GM12891 (cell line): ENCODE measurements at regions not wholly inside any gene's neighbourhood (a gene's known extent, or its start where the extent isn't known, plus 50 kb on each side); places are given as distances from the start of the nearest gene placed in this dataset.

Experiments
- DNase-seq: peaks from one replicate; pipeline ENCODE4 v3.0.0; 2011; ENCODE audit warnings: low spot score; ENCODE audit not compliant: insufficient read length
- FAIRE-seq: peaks from 2 replicates; lab custom pipeline; 2011; peaks lifted over from hg19 to GRCh38; lab: Jason Lieb, UNC
- PAX5 ChIP-seq: IDR thresholded peaks from 2 replicates; pipeline ENCODE4 v1.6.1; 2011; ENCODE audit warnings: low read length, moderate library complexity, mild to moderate bottlenecking; ENCODE audit not compliant: insufficient read depth, severe bottlenecking
- POLR2A ChIP-seq: IDR thresholded peaks from 2 replicates; pipeline ENCODE4 v1.6.1; 2011; ENCODE audit warnings: low read depth, low read length, control low read depth
- POLR2AphosphoS5 ChIP-seq: IDR thresholded peaks from 2 replicates; pipeline ENCODE4 v1.6.1; 2011; ENCODE audit warnings: low read depth, low read length, control low read depth
- POU2F2 ChIP-seq: IDR thresholded peaks from 2 replicates; pipeline ENCODE4 v1.6.1; 2011; ENCODE audit warnings: low read depth, mild to moderate bottlenecking, control low read depth, low read length, moderate library complexity
- SPI1 ChIP-seq: IDR thresholded peaks from 2 replicates; pipeline ENCODE4 v1.6.1; 2011; ENCODE audit warnings: low read depth, low read length, control low read depth
- TAF1 ChIP-seq: IDR thresholded peaks from 2 replicates; pipeline ENCODE4 v1.6.1; 2011; ENCODE audit warnings: low read depth, low read length, control low read depth

DNA sequence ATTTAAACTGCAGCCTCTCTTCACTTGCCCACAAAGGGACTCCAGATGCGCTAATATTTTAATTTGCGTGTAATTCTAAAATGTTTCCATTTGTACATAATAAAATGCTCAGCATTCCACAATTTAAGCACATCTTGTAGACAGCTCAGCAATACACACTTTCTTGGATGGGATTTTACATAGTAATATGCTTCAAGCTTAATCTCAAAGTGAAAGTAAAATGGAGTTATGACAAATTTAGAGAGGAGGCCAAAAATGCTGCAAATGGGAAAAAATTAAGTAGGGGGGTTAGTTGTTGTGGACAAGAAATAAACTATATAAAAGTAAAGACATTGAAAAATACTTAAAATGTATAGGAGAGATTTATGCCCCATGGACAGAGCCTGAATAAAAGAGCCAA, 149.1 kb downstream of the FBXO8 start:
- FAIRE-seq (no peak), DNase-seq (no peak)
- TF ChIP-seq POLR2A (no peak), POLR2AphosphoS5 (no peak), SPI1 (no peak), TAF1 (no peak), PAX5 (no peak), POU2F2 (no peak)

- TF ChIP-seq POU2F2 (no peak), SPI1 (no peak), TAF1 (no peak), POLR2A (no peak)
- FAIRE-seq (no peak), DNase-seq (no peak)
Observed at GRCh38 chr4:174133551-174133950, 149.9 kb downstream of the FBXO8 start.

DNA sequence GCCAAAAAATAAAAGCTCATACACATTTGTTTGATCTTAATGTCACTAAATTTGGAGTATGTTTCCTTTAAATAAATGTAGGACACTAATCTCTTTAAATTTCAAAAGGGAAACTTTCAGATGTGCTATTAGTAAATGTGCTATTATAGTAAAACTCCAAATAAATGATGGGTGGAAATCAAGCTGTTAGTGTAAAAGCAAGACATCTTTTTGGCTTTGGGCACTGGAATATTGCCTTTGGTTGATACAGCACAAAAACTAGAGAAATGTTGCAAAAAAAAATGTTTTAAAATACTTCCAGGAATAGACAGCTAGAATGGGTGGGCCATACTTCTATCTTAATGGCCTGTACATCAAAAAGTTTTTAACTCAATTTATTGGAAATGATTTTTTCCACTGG, 151.6 kb downstream of the FBXO8 start:
- no peak for FAIRE-seq
- DNase-seq, result no peak
- no peak for TF ChIP-seq POLR2AphosphoS5
- TF ChIP-seq POLR2A, result no peak
- TF ChIP-seq PAX5, result no peak
- TF ChIP-seq POU2F2, result no peak

DNA sequence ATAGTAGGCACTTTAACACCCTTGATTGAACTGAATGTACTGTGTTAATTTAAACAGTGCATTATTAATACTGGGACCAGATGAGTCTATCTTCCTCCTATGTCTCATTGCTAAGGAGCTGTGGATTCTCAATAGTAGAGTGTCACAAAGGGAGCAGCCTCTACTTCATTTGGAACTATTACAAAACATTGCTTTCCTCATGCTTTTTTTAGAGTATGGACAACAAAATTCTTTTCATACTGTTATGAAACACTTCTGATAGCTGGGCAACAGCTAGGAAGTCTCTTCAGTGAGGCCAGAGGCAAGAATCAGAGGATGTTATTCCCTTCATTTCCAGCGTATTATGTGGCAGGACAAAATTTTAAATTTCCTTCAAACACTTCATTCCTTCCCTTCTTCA, 160.8 kb downstream of the FBXO8 start:
- no peak for TF ChIP-seq PAX5
- TF ChIP-seq TAF1, result no peak
- TF ChIP-seq POLR2A, result no peak
- TF ChIP-seq SPI1, result no peak
- no peak for TF ChIP-seq POU2F2
- no peak for TF ChIP-seq POLR2AphosphoS5
- no peak for FAIRE-seq
- DNase-seq, result no peak

DNA sequence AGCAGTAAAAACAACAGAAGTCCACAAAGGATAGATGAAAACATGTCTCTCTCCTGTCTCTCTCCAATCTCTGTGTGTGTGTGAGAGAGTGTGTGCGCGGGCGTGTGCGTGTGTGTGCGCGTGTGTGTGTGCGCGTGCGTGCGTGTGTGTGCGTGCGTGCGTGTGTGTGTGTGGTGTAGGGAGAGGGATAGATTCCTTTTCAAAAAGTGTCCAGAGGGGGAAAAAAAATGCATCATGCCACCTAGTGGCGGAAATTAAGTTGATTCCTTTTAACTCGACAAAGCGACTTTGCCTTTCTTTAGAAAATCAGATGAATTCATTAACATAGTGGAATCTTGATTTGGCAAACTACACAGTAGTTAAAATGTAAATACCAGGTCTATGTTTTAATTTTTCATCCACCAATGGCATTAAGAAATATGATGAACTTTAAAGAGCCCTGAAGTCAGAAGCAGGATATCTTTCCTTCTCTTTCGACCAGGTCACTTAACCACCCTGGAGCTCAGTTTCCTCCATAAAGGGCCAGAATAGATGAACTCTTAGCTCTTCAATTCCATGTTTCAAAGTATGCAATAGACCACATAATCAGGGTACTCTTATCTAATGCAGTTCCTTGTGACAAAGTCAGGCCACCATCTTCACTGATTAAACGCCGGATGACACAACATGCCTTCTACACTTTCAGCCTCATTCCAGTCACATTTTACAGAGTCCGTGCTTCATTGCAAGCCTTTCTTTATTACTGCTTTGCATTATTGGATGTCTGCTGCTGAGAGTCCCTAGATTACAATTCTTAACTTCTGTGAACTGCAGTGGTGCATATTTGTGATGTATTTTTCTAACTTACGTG, 162.8 kb downstream of the FBXO8 start:
- DNase-seq, result no peak
- TF ChIP-seq POLR2A, result no peak
- TF ChIP-seq POU2F2, result no peak
- no peak for TF ChIP-seq PAX5
- TF ChIP-seq POLR2AphosphoS5, result no peak
- no peak for TF ChIP-seq SPI1
- no peak for TF ChIP-seq TAF1
- peak; percentile 85 for FAIRE-seq

DNA sequence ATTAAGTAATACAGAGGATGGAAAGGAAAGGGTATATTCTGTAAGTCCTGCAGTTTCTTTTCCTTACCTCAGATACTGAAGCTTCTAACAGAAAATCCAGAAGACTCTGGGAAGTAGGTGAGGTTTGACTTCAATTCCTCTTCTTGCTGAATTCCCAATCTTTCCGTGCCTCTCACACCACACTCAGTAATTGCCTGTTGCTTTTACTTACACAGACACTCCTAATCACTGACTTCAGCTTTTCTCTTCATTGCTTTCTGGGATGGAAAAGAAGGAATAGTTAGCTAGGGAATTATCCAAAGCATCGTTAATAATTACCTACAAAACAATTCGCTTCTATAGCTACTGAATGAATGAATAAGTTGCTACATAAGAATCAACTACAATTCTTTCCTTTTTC, 163.6 kb downstream of the FBXO8 start:
- DNase-seq (no peak), FAIRE-seq (no peak)
- TF ChIP-seq POLR2A (no peak), POU2F2 (no peak), PAX5 (no peak), SPI1 (no peak), POLR2AphosphoS5 (no peak), TAF1 (no peak)

DNA sequence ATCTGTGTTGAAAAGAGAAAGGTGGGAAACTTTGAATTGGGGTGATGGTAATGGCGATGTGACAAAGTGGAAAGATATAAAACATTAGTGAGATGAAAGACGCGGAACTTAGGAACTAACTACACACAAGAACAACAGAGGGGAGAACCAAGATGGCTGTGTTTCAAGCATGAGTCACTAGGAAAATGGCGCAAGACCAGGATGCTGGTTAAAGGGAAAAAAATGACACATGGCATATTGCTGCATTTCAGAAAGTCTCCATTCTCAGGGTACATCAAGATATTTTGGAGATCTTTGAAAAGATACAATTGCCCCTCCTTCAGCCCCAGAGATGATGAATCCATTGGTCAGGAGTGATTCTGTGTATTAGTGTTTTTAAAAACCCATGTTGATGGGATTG, 164.4 kb downstream of the FBXO8 start:
- DNase-seq, result no peak
- FAIRE-seq, result no peak
- TF ChIP-seq PAX5, result no peak
- TF ChIP-seq POLR2AphosphoS5, result no peak
- TF ChIP-seq POLR2A, result no peak
- TF ChIP-seq SPI1, result no peak
- no peak for TF ChIP-seq POU2F2
- TF ChIP-seq TAF1, result no peak

DNA sequence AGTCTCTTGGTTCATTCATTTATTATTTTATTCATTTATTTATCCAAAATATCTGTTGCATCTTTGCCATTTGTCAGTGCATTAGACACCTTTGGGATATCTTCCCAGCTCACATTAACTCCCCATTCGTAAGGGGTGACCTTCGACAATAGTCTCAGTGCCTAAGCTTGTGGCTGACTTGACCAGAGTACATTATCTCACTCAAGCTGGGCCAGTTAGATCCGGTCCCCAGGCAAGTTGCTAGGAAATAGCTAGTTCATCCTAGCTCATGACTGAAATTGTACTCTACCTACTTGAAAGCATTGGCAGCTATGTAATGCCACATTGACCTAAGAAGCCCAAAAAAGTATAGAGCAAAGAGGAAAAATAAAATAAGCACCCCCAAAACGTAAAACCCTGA, 165.3 kb downstream of the FBXO8 start:
- TF ChIP-seq TAF1, result no peak
- TF ChIP-seq SPI1, result no peak
- no peak for TF ChIP-seq POU2F2
- TF ChIP-seq POLR2A, result no peak
- TF ChIP-seq PAX5, result no peak
- no peak for TF ChIP-seq POLR2AphosphoS5
- no peak for FAIRE-seq
- no peak for DNase-seq

DNA sequence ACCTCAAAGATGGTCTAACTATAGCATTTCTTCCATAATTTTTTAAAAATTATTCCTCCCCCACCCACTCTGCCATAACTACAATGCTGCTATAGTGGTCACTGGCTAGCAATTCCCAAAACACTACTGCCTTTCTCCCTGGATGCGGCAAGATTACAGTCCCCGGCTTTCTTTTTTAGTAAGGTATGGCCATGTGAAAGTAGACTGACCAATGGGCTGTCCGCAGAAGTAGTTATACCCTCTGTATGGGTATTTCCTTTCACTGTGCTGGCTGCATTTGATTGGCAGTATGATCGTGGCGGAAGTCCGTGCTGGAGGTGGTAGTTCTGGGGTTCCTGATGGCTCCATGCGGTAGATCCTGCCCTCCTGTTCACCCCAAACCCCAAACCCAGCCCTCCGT, 166.0 kb downstream of the FBXO8 start:
- FAIRE-seq, result no peak
- DNase-seq, result no peak
- TF ChIP-seq POLR2A (no peak), POU2F2 (no peak), TAF1 (no peak), PAX5 (no peak), POLR2AphosphoS5 (no peak), SPI1 (no peak)

DNA sequence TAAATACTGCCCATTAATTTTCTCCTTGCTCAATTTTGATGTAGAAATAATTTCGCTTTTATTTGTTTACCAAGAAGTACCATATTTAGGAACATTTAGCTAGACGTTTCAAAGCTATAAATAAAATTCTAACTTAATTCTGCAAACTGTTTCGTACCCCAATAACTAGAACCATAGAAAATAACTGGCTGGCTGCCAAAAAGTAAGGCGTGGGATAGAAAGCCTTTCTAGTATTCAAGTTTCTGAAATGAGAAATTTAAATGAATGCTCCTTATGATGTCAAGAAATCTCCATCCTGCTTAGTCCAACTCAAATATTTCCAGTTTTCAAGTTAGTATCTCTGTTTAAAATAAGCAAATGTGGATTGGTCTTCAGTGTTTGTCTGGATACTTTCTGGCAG, 167.4 kb downstream of the FBXO8 start:
- TF ChIP-seq POU2F2 (no peak), PAX5 (no peak), TAF1 (no peak), SPI1 (no peak), POLR2AphosphoS5 (no peak), POLR2A (no peak)
- FAIRE-seq (no peak), DNase-seq (no peak)

DNA sequence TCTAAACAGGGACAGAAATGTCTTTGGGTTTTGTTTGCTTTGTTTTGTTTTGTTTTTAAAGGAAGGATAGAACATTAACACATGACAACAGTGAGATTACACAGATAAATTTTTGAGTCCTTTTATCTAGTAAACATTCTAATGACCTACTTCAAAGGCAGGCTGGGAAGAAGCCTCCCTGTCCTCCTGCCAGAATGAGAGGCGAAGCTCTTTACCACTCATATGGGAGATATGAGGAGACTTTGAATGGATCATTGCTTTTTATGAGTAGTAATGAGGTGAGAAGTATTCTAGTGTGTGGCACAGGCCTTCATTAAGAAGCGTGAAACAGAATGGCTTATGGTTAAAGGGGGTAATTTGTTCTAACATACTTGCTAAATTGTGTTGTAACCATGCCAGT, 172.0 kb downstream of the FBXO8 start:
- no peak for TF ChIP-seq POLR2AphosphoS5
- TF ChIP-seq TAF1, result no peak
- no peak for TF ChIP-seq POU2F2
- TF ChIP-seq POLR2A, result no peak
- no peak for TF ChIP-seq SPI1
- TF ChIP-seq PAX5, result no peak
- FAIRE-seq, result no peak
- DNase-seq, result no peak
